ENCODE measurements at regions not wholly inside any gene's neighbourhood (a gene's known extent, or its start where the extent isn't known, plus 50 kb on each side); places are given as distances from the start of the nearest gene placed in this dataset.

- intact Hi-C loops (cut with micrococcal nuclease) = loop anchor here (10.0 kb wide), 1 partner anchor 281 kb away; the partner anchor contains the start of gene GEMIN5
These were observed 101.3 kb upstream of the LARP1 start for GRCh38 chr5:154653764-154654485.

GRCh38 chr5:154653418-154653763, 101.8 kb upstream of the LARP1 start:
- DNase-seq (ENCODE audit: low read depth, low spot score) = no peak
- no peak overlapping the region for H3K9ac ChIP-seq (ENCODE audit: low read length)
- ATAC-seq = no peak
- POLR2A ChIA-PET = no interaction called here
- no peak overlapping the region for H2AFZ ChIP-seq (ENCODE audit: low read depth, low read length, poor library complexity, severe bottlenecking)
- no TSS peak for BruUV-seq (replicated peaks)
- H3K36me3 ChIP-seq (ENCODE audit: control insufficient read depth in 1 of 2, insufficient read depth in 2 of 2, low read length in 2 of 2) = no peaks in the 10 kb centered on the region
- no peaks in the 10 kb centered on the region for H4K20me1 ChIP-seq (ENCODE audit: insufficient read depth)
- H3K9me3 ChIP-seq (ENCODE audit: control insufficient read depth in 1 of 2, insufficient read depth in 1 of 2, low read depth in 1 of 2, low read length in 2 of 2) = no peaks in the 10 kb centered on the region
- H3K4me2 ChIP-seq (ENCODE audit: low read length) = no peak overlapping the region
- RAD21 ChIA-PET (ENCODE audit: low non-redundant PET in 1 of 2, low total read pairs in 2 of 2, uncharacterized antibody in 2 of 2, unreplicated experiment in 2 of 2) = no interaction called here
- H3K27ac ChIP-seq (ENCODE audit: low read depth, low read length) = no peak overlapping the region
- peaks cover 0 to 3% of the 10 kb centered on the region in 2 experiments; a peak in 1 of 4 replicates for H3K4me1 ChIP-seq (ENCODE audit: control insufficient read depth in 1 of 2, insufficient read depth in 2 of 2, low read length in 2 of 2)
- H3K4me3 ChIP-seq (replicated peaks in 1 of 2; ENCODE audit: low read depth in 1 of 2, low read length in 2 of 2) = no peak overlapping the region
- H3K79me2 ChIP-seq (ENCODE audit: insufficient read depth, low read length) = no peaks in the 10 kb centered on the region
- H3K9me2 ChIP-seq (ENCODE audit: insufficient read depth) = no peaks in the 10 kb centered on the region
- intact Hi-C loops (cut with micrococcal nuclease) = loop anchor here (10.0 kb wide), 1 partner anchor 281 kb away; the partner anchor contains the start of gene GEMIN5
- H3K27me3 ChIP-seq (ENCODE audit: insufficient read depth, low read length) = no peaks in the 10 kb centered on the region
- CTCF ChIA-PET = no interaction called here
- TF ChIP-seq SP1 (IDR thresholded peaks at IDR 0.05; ENCODE audit: low read depth) (no peak), CEBPB (IDR thresholded peaks at IDR 0.05; ENCODE audit: low read depth) (no peak), ZFX (IDR thresholded peaks at IDR 0.05) (no peak), ZNF274 (IDR thresholded peaks at IDR 0.05; ENCODE audit: low read depth, low read length) (no peak), FOSL1 (IDR thresholded peaks at IDR 0.05; ENCODE audit: low read depth) (no peak), CTCF (IDR thresholded peaks at IDR 0.05 in 2 of 3, conservative IDR thresholded peaks at IDR 0.05 in 1 of 3; ENCODE audit: borderline replicate concordance in 1 of 3, insufficient read depth in 1 of 3, low read depth in 2 of 3, low read length in 2 of 3) (no peak), EZH2phosphoT487 (IDR thresholded peaks at IDR 0.05; ENCODE audit: borderline replicate concordance) (no peak), EZH2 (IDR thresholded peaks at IDR 0.05) (no peak), POLR2A (IDR thresholded peaks at IDR 0.05; ENCODE audit: borderline replicate concordance, extremely low read depth, insufficient read depth, insufficient read length) (no peak), ATF3 (IDR thresholded peaks at IDR 0.05) (no peak), SRF (IDR thresholded peaks at IDR 0.05; ENCODE audit: low read depth) (no peak), MAX (IDR thresholded peaks at IDR 0.05) (no peak), EGR1 (IDR thresholded peaks at IDR 0.05; ENCODE audit: low read depth) (no peak), TCF7L2 (IDR thresholded peaks at IDR 0.05; ENCODE audit: borderline replicate concordance, extremely low read depth, insufficient read depth, insufficient read length) (no peak)

More at GRCh38 chr5:154653764-154654485, 101.3 kb upstream of the LARP1 start:
- no peak overlapping the region for H3K27ac ChIP-seq (ENCODE audit: low read depth, low read length)
- H3K4me3 ChIP-seq (replicated peaks in 1 of 2; ENCODE audit: low read depth in 1 of 2, low read length in 2 of 2) = no peak overlapping the region
- CTCF ChIA-PET = no interaction called here
- no peak for TF ChIP-seq ELF1 (IDR thresholded peaks at IDR 0.05; ENCODE audit: borderline replicate concordance, low read depth)
- TF ChIP-seq JUND (IDR thresholded peaks at IDR 0.05) = no peak
- no peak for TF ChIP-seq EGR1 (IDR thresholded peaks at IDR 0.05; ENCODE audit: low read depth)
- no peak for TF ChIP-seq EZH2phosphoT487 (IDR thresholded peaks at IDR 0.05; ENCODE audit: borderline replicate concordance)
- ATAC-seq (no peak), DNase-seq (ENCODE audit: low read depth, low spot score) (no peak)
- no TSS peak for BruUV-seq (replicated peaks)
- no peak overlapping the region for H3K4me2 ChIP-seq (ENCODE audit: low read length)
- peaks cover 0 to 3% of the 10 kb centered on the region in 2 experiments; a peak in 1 of 4 replicates for H3K4me1 ChIP-seq (ENCODE audit: control insufficient read depth in 1 of 2, insufficient read depth in 2 of 2, low read length in 2 of 2)
- H3K9me3 ChIP-seq (ENCODE audit: control insufficient read depth in 1 of 2, insufficient read depth in 1 of 2, low read depth in 1 of 2, low read length in 2 of 2) = no peaks in the 10 kb centered on the region
- RAD21 ChIA-PET (ENCODE audit: low non-redundant PET in 1 of 2, low total read pairs in 2 of 2, uncharacterized antibody in 2 of 2, unreplicated experiment in 2 of 2) = no interaction called here
- no peak overlapping the region for H2AFZ ChIP-seq (ENCODE audit: low read depth, low read length, poor library complexity, severe bottlenecking)
- H3K9ac ChIP-seq (ENCODE audit: low read length) = no peak overlapping the region
- no peaks in the 10 kb centered on the region for H3K79me2 ChIP-seq (ENCODE audit: insufficient read depth, low read length)
- POLR2A ChIA-PET = interaction anchor here (0.8 kb wide), 1 partner anchor 151 kb away, joined by 4 read pairs; no protein-coding TSS in a partner anchor
- no peaks in the 10 kb centered on the region for H3K9me2 ChIP-seq (ENCODE audit: insufficient read depth)
- H4K20me1 ChIP-seq (ENCODE audit: insufficient read depth) = no peaks in the 10 kb centered on the region
- no peaks in the 10 kb centered on the region for H3K36me3 ChIP-seq (ENCODE audit: control insufficient read depth in 1 of 2, insufficient read depth in 2 of 2, low read length in 2 of 2)
- no peaks in the 10 kb centered on the region for H3K27me3 ChIP-seq (ENCODE audit: insufficient read depth, low read length)
